Right atrium auricular region (tissue), 2 donors: ENCODE measurements at regions not wholly inside any gene's neighbourhood (a gene's known extent, or its start where the extent isn't known, plus 50 kb on each side); places are given as distances from the start of the nearest gene placed in this dataset.
"Not testable (repeated sequence)": the region's sequence is repeated elsewhere in the genome, so short reads cannot be mapped to it uniquely, and the experiment has no call there.

ENCODE experiments used
- DNase-seq: peaks from one replicate; pipeline ENCODE4 v3.0.0-alpha.2; 2019; ENCODE audit warnings: low spot score
- H3K27ac ChIP-seq, 2 donors: fragments of 200-600 bp; sonication (generic); 1 replicate in 1 of 2; 2 replicates in 1 of 2; pipeline ENCODE4 v1.5.1; 2016 to 2019
- H3K27me3 ChIP-seq, 2 donors: fragments of 200-600 bp; sonication (generic); one replicate each; pipeline versions ENCODE4 v1.5.1 to v1.6.0; 2017 to 2019
- H3K36me3 ChIP-seq: fragments of 200-600 bp; sonication (generic); one replicate; pipeline ENCODE4 v1.5.1; 2016
- H3K4me1 ChIP-seq, 2 donors: fragments of 200-600 bp; sonication (generic); one replicate each; pipeline versions ENCODE4 v1.5.1 to v1.6.0; 2017 to 2019
- H3K4me3 ChIP-seq, 2 donors: fragments of 200-600 bp; sonication (generic); 1 replicate in 1 of 2; 2 replicates in 1 of 2; pipeline ENCODE4 v1.5.1; 2017 to 2019; ENCODE audit warnings: mild to moderate bottlenecking in 1 of 2, moderate library complexity in 1 of 2
- H3K9me3 ChIP-seq, 2 donors: fragments of 200-600 bp; sonication (generic); one replicate each; pipeline ENCODE4 v1.5.1; 2019
- CTCF ChIP-seq, 2 donors: fragments of 200-600 bp; sonication (generic); IDR thresholded peaks; one replicate each; pipeline ENCODE4 v1.5.1; 2019; ENCODE audit warnings: antibody characterized with exemption in 2 of 2

GRCh38 chr1:209172286-209172685 is 411.2 kb upstream of the CAMK1G start:
- Histone ChIP-seq H3K4me3 (no peak overlapping the region), H3K27ac (no peak overlapping the region), H3K27me3 (no peaks in the 10 kb centered on the region), H3K36me3 (no peaks in the 10 kb centered on the region), H3K9me3 (no peaks in the 10 kb centered on the region), H3K4me1 (no peaks in the 10 kb centered on the region)
- TF ChIP-seq CTCF (IDR thresholded peaks at IDR 0.05) = no peak
- no peak for DNase-seq

GRCh38 chr1:209172792-209173542 is 410.5 kb upstream of the CAMK1G start:
- H3K27me3 ChIP-seq, H3K4me3 ChIP-seq, DNase-seq, H3K36me3 ChIP-seq, H3K4me1 ChIP-seq, H3K9me3 ChIP-seq, H3K27ac ChIP-seq: not testable (repeated sequence)

GRCh38 chr1:209173796-209174195 is 409.7 kb upstream of the CAMK1G start:
- not testable (repeated sequence) for H3K4me3 ChIP-seq, H3K4me1 ChIP-seq, H3K9me3 ChIP-seq, H3K27me3 ChIP-seq, H3K36me3 ChIP-seq, DNase-seq, H3K27ac ChIP-seq

GRCh38 chr1:209176866-209177430 is 406.6 kb upstream of the CAMK1G start:
- no peak for TF ChIP-seq CTCF (IDR thresholded peaks at IDR 0.05)
- Histone ChIP-seq H3K27me3 (no peaks in the 10 kb centered on the region), H3K9me3 (peaks cover 0 to 5% of the 10 kb centered on the region in 2 donors), H3K36me3 (no peaks in the 10 kb centered on the region), H3K4me3 (no peak overlapping the region), H3K27ac (no peak overlapping the region), H3K4me1 (no peaks in the 10 kb centered on the region)
- no peak for DNase-seq

- H3K4me1 ChIP-seq = no peaks in the 10 kb centered on the region
- no peak for DNase-seq
- H3K9me3 ChIP-seq = peaks cover 0 to 5% of the 10 kb centered on the region in 2 donors
- no peak overlapping the region for H3K4me3 ChIP-seq
- no peak overlapping the region for H3K27ac ChIP-seq
- no peaks in the 10 kb centered on the region for H3K36me3 ChIP-seq
- H3K27me3 ChIP-seq = no peaks in the 10 kb centered on the region
- TF ChIP-seq CTCF (IDR thresholded peaks at IDR 0.05) = no peak
These were observed 400.3 kb upstream of the CAMK1G start for GRCh38 chr1:209183195-209183594.

GRCh38 chr1:209187589-209187988 is 395.9 kb upstream of the CAMK1G start:
- Histone ChIP-seq H3K27ac (no peak overlapping the region), H3K4me3 (no peak overlapping the region), H3K4me1 (no peaks in the 10 kb centered on the region), H3K36me3 (no peaks in the 10 kb centered on the region), H3K9me3 (no peaks in the 10 kb centered on the region), H3K27me3 (no peaks in the 10 kb centered on the region)
- TF ChIP-seq CTCF (IDR thresholded peaks at IDR 0.05) = no peak
- DNase-seq = no peak
